ENCODE measurements at regions not wholly inside any gene's neighbourhood (a gene's known extent, or its start where the extent isn't known, plus 50 kb on each side); places are given as distances from the start of the nearest gene placed in this dataset.
"Not testable (repeated sequence)": the region's sequence is repeated elsewhere in the genome, so short reads cannot be mapped to it uniquely, and the experiment has no call there.

- not testable (repeated sequence) for H3K9me3 ChIP-seq (ENCODE audit: control insufficient read depth, low read length); H3K27me3 ChIP-seq (ENCODE audit: control insufficient read depth, insufficient read depth, low read length, poor library complexity, severe bottlenecking); H3K4me3 ChIP-seq (ENCODE audit: insufficient read depth, low read depth, low read length); H3K27ac ChIP-seq (ENCODE audit: insufficient read depth, low read depth, low read length, poor library complexity, severe bottlenecking); H3K36me3 ChIP-seq (ENCODE audit: control insufficient read depth, insufficient read depth, low read length); H3K4me1 ChIP-seq (ENCODE audit: control insufficient read depth, insufficient read depth, low read length)
- 88 to 94% methylated on average over 4 of the region's 5 CpGs for WGBS, 2 experiments
Observed at GRCh38 chr14:38538053-38538452, 282.2 kb upstream of the CLEC14A start.

- Histone ChIP-seq H3K27ac (ENCODE audit: insufficient read depth, low read depth, low read length, poor library complexity, severe bottlenecking) (peak overlapping the region; percentile 40), H3K9me3 (ENCODE audit: control insufficient read depth, low read length) (no peaks in the 10 kb centered on the region), H3K27me3 (ENCODE audit: control insufficient read depth, insufficient read depth, low read length, poor library complexity, severe bottlenecking) (no peaks in the 10 kb centered on the region), H3K4me3 (ENCODE audit: insufficient read depth, low read depth, low read length) (no peak overlapping the region), H3K4me1 (ENCODE audit: control insufficient read depth, insufficient read depth, low read length) (peaks cover 6% of the 10 kb centered on the region), H3K36me3 (ENCODE audit: control insufficient read depth, insufficient read depth, low read length) (no peaks in the 10 kb centered on the region)
- 63 to 79% methylated on average over 3 to 4 of the region's 4 CpGs for WGBS, 2 experiments
Observed at GRCh38 chr14:38536376-38537038, 280.6 kb upstream of the CLEC14A start.

- no peak overlapping the region for H3K4me3 ChIP-seq (ENCODE audit: insufficient read depth, low read depth, low read length)
- H3K4me1 ChIP-seq (ENCODE audit: control insufficient read depth, insufficient read depth, low read length) = no peaks in the 10 kb centered on the region
- H3K27me3 ChIP-seq (ENCODE audit: control insufficient read depth, insufficient read depth, low read length, poor library complexity, severe bottlenecking) = no peaks in the 10 kb centered on the region
- no peaks in the 10 kb centered on the region for H3K9me3 ChIP-seq (ENCODE audit: control insufficient read depth, low read length)
- H3K27ac ChIP-seq (ENCODE audit: insufficient read depth, low read depth, low read length, poor library complexity, severe bottlenecking) = no peak overlapping the region
- H3K36me3 ChIP-seq (ENCODE audit: control insufficient read depth, insufficient read depth, low read length) = no peaks in the 10 kb centered on the region
Observed at GRCh38 chr14:38528582-38528981, 272.7 kb upstream of the CLEC14A start.

GRCh38 chr14:38527502-38527878, 271.6 kb upstream of the CLEC14A start:
- H3K27me3 ChIP-seq (ENCODE audit: control insufficient read depth, insufficient read depth, low read length, poor library complexity, severe bottlenecking) = no peaks in the 10 kb centered on the region
- H3K4me3 ChIP-seq (ENCODE audit: insufficient read depth, low read depth, low read length) = no peak overlapping the region
- no peak overlapping the region for H3K27ac ChIP-seq (ENCODE audit: insufficient read depth, low read depth, low read length, poor library complexity, severe bottlenecking)
- H3K36me3 ChIP-seq (ENCODE audit: control insufficient read depth, insufficient read depth, low read length) = no peaks in the 10 kb centered on the region
- no peaks in the 10 kb centered on the region for H3K9me3 ChIP-seq (ENCODE audit: control insufficient read depth, low read length)
- no peaks in the 10 kb centered on the region for H3K4me1 ChIP-seq (ENCODE audit: control insufficient read depth, insufficient read depth, low read length)

GRCh38 chr14:38526826-38527501, 271.1 kb upstream of the CLEC14A start:
- Histone ChIP-seq H3K4me3 (ENCODE audit: insufficient read depth, low read depth, low read length) (no peak overlapping the region), H3K27me3 (ENCODE audit: control insufficient read depth, insufficient read depth, low read length, poor library complexity, severe bottlenecking) (no peaks in the 10 kb centered on the region), H3K4me1 (ENCODE audit: control insufficient read depth, insufficient read depth, low read length) (no peaks in the 10 kb centered on the region), H3K9me3 (ENCODE audit: control insufficient read depth, low read length) (no peaks in the 10 kb centered on the region), H3K27ac (ENCODE audit: insufficient read depth, low read depth, low read length, poor library complexity, severe bottlenecking) (no peak overlapping the region), H3K36me3 (ENCODE audit: control insufficient read depth, insufficient read depth, low read length) (no peaks in the 10 kb centered on the region)
- 87 to 100% methylated on average over 1 of the region's 1 CpG for WGBS, 2 experiments

- Histone ChIP-seq H3K9me3 (ENCODE audit: control insufficient read depth, low read length) (no peaks in the 10 kb centered on the region), H3K4me3 (ENCODE audit: insufficient read depth, low read depth, low read length) (no peak overlapping the region), H3K36me3 (ENCODE audit: control insufficient read depth, insufficient read depth, low read length) (no peaks in the 10 kb centered on the region), H3K27ac (ENCODE audit: insufficient read depth, low read depth, low read length, poor library complexity, severe bottlenecking) (no peak overlapping the region), H3K4me1 (ENCODE audit: control insufficient read depth, insufficient read depth, low read length) (no peaks in the 10 kb centered on the region), H3K27me3 (ENCODE audit: control insufficient read depth, insufficient read depth, low read length, poor library complexity, severe bottlenecking) (no peaks in the 10 kb centered on the region)
- WGBS, 2 experiments = 79 to 86% methylated on average over 2 of the region's 2 CpGs
Observed at GRCh38 chr14:38524636-38525509, 269.0 kb upstream of the CLEC14A start.

- Histone ChIP-seq H3K4me1 (ENCODE audit: control insufficient read depth, insufficient read depth, low read length) (no peaks in the 10 kb centered on the region), H3K9me3 (ENCODE audit: control insufficient read depth, low read length) (no peaks in the 10 kb centered on the region), H3K36me3 (ENCODE audit: control insufficient read depth, insufficient read depth, low read length) (no peaks in the 10 kb centered on the region), H3K4me3 (ENCODE audit: insufficient read depth, low read depth, low read length) (no peak overlapping the region), H3K27ac (ENCODE audit: insufficient read depth, low read depth, low read length, poor library complexity, severe bottlenecking) (no peak overlapping the region), H3K27me3 (ENCODE audit: control insufficient read depth, insufficient read depth, low read length, poor library complexity, severe bottlenecking) (no peaks in the 10 kb centered on the region)
- WGBS, 2 experiments = 83 to 95% methylated on average over 2 to 3 of the region's 3 CpGs
Observed at GRCh38 chr14:38522724-38523123, 266.8 kb upstream of the CLEC14A start.

- 94 to 97% methylated on average over 5 of the region's 5 CpGs for WGBS, 2 experiments
- H3K36me3 ChIP-seq (ENCODE audit: control insufficient read depth, insufficient read depth, low read length) = no peaks in the 10 kb centered on the region
- H3K4me1 ChIP-seq (ENCODE audit: control insufficient read depth, insufficient read depth, low read length) = no peaks in the 10 kb centered on the region
- H3K4me3 ChIP-seq (ENCODE audit: insufficient read depth, low read depth, low read length) = no peak overlapping the region
- H3K27ac ChIP-seq (ENCODE audit: insufficient read depth, low read depth, low read length, poor library complexity, severe bottlenecking) = no peak overlapping the region
- no peaks in the 10 kb centered on the region for H3K9me3 ChIP-seq (ENCODE audit: control insufficient read depth, low read length)
- no peaks in the 10 kb centered on the region for H3K27me3 ChIP-seq (ENCODE audit: control insufficient read depth, insufficient read depth, low read length, poor library complexity, severe bottlenecking)
Observed at GRCh38 chr14:38521591-38521990, 265.7 kb upstream of the CLEC14A start.

GRCh38 chr14:38517426-38517825, 261.5 kb upstream of the CLEC14A start:
- H3K4me1 ChIP-seq (ENCODE audit: control insufficient read depth, insufficient read depth, low read length) = no peaks in the 10 kb centered on the region
- WGBS, 2 experiments = 90 to 91% methylated on average over 1 of the region's 2 CpGs
- H3K9me3 ChIP-seq (ENCODE audit: control insufficient read depth, low read length) = no peaks in the 10 kb centered on the region
- no peak overlapping the region for H3K4me3 ChIP-seq (ENCODE audit: insufficient read depth, low read depth, low read length)
- no peak overlapping the region for H3K27ac ChIP-seq (ENCODE audit: insufficient read depth, low read depth, low read length, poor library complexity, severe bottlenecking)
- H3K27me3 ChIP-seq (ENCODE audit: control insufficient read depth, insufficient read depth, low read length, poor library complexity, severe bottlenecking) = no peaks in the 10 kb centered on the region
- no peaks in the 10 kb centered on the region for H3K36me3 ChIP-seq (ENCODE audit: control insufficient read depth, insufficient read depth, low read length)

GRCh38 chr14:38512236-38512635, 256.3 kb upstream of the CLEC14A start:
- H3K9me3 ChIP-seq (ENCODE audit: control insufficient read depth, low read length) = no peaks in the 10 kb centered on the region
- H3K27me3 ChIP-seq (ENCODE audit: control insufficient read depth, insufficient read depth, low read length, poor library complexity, severe bottlenecking) = no peaks in the 10 kb centered on the region
- no peak overlapping the region for H3K27ac ChIP-seq (ENCODE audit: insufficient read depth, low read depth, low read length, poor library complexity, severe bottlenecking)
- H3K4me3 ChIP-seq (ENCODE audit: insufficient read depth, low read depth, low read length) = no peak overlapping the region
- H3K36me3 ChIP-seq (ENCODE audit: control insufficient read depth, insufficient read depth, low read length) = no peaks in the 10 kb centered on the region
- no peaks in the 10 kb centered on the region for H3K4me1 ChIP-seq (ENCODE audit: control insufficient read depth, insufficient read depth, low read length)
